Epidermal melanocyte (primary cell): ENCODE measurements at regions not wholly inside any gene's neighbourhood (a gene's known extent, or its start where the extent isn't known, plus 50 kb on each side); places are given as distances from the start of the nearest gene placed in this dataset.

Experiments
- DNase-seq: peaks from one replicate; pipeline ENCODE4 v3.0.0; 2011; ENCODE audit warnings: low spot score; ENCODE audit not compliant: insufficient read length

GRCh38 chr11:80466570-80466969 lies 1025.7 kb upstream of the TENM4 start:
- DNase-seq: no peak

GRCh38 chr11:80462211-80462610 lies 1021.4 kb upstream of the TENM4 start:
- DNase-seq: no peak

- no peak for DNase-seq
Observed at GRCh38 chr11:80458376-80458775, 1017.5 kb upstream of the TENM4 start.

GRCh38 chr11:80457823-80458222 lies 1017.0 kb upstream of the TENM4 start:
- no peak for DNase-seq

GRCh38 chr11:80455818-80456217 lies 1015.0 kb upstream of the TENM4 start:
- DNase-seq: no peak

GRCh38 chr11:80451105-80451504 lies 1010.3 kb upstream of the TENM4 start:
- no peak for DNase-seq

GRCh38 chr11:80448709-80449108 lies 1007.9 kb upstream of the TENM4 start:
- DNase-seq: no peak

- no peak for DNase-seq
Observed at GRCh38 chr11:80443177-80443576, 1002.3 kb upstream of the TENM4 start.

- no peak for DNase-seq
Observed at GRCh38 chr11:80441821-80442220, 1001.0 kb upstream of the TENM4 start.

- DNase-seq: no peak
Observed at GRCh38 chr11:80440835-80441234, 1000.0 kb upstream of the TENM4 start.

GRCh38 chr11:80436547-80436946 lies 995.7 kb upstream of the TENM4 start:
- DNase-seq: no peak

GRCh38 chr11:80435345-80435744 lies 994.5 kb upstream of the TENM4 start:
- DNase-seq: no peak

GRCh38 chr11:80432057-80432456 lies 991.2 kb upstream of the TENM4 start:
- DNase-seq: no peak

GRCh38 chr11:80424012-80424695 lies 983.3 kb upstream of the TENM4 start:
- no peak for DNase-seq

GRCh38 chr11:80420374-80420773 lies 979.5 kb upstream of the TENM4 start:
- DNase-seq: no peak

GRCh38 chr11:80417681-80418080 lies 976.9 kb upstream of the TENM4 start:
- DNase-seq: no peak

- DNase-seq: no peak
Observed at GRCh38 chr11:80415580-80415979, 974.8 kb upstream of the TENM4 start.

- no peak for DNase-seq
Observed at GRCh38 chr11:80414181-80415165, 973.6 kb upstream of the TENM4 start.

GRCh38 chr11:80412604-80413003 lies 971.8 kb upstream of the TENM4 start:
- no peak for DNase-seq

- no peak for DNase-seq
Observed at GRCh38 chr11:80393210-80393609, 952.4 kb upstream of the TENM4 start.

GRCh38 chr11:80390505-80390904 lies 949.7 kb upstream of the TENM4 start:
- DNase-seq: no peak

- DNase-seq: no peak
Observed at GRCh38 chr11:80388536-80388935, 947.7 kb upstream of the TENM4 start.

- DNase-seq: no peak
Observed at GRCh38 chr11:80388130-80388529, 947.3 kb upstream of the TENM4 start.
